ENCODE measurements at regions not wholly inside any gene's neighbourhood (a gene's known extent, or its start where the extent isn't known, plus 50 kb on each side); places are given as distances from the start of the nearest gene placed in this dataset.

DNA sequence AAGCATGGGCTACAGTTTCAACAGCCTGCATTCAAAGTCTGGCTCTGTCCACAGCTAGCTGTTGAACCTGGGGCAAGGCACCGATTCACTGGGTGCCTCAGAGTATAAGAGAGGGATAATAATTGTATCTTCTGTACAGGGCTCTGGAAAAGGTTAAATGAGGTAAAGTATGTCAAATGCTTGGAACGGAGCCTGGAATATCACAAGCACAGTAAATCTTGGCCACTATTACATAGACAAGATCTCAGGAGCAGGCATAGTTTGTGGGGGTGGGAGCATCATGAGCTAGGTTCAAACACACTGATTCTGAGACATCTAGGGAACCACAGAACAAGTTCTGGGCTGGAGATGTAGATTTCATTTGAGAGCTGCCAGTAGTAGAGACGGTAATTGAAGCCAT, 203.7 kb upstream of the NUDT4 start:
- TF ChIP-seq, protein P1, sequence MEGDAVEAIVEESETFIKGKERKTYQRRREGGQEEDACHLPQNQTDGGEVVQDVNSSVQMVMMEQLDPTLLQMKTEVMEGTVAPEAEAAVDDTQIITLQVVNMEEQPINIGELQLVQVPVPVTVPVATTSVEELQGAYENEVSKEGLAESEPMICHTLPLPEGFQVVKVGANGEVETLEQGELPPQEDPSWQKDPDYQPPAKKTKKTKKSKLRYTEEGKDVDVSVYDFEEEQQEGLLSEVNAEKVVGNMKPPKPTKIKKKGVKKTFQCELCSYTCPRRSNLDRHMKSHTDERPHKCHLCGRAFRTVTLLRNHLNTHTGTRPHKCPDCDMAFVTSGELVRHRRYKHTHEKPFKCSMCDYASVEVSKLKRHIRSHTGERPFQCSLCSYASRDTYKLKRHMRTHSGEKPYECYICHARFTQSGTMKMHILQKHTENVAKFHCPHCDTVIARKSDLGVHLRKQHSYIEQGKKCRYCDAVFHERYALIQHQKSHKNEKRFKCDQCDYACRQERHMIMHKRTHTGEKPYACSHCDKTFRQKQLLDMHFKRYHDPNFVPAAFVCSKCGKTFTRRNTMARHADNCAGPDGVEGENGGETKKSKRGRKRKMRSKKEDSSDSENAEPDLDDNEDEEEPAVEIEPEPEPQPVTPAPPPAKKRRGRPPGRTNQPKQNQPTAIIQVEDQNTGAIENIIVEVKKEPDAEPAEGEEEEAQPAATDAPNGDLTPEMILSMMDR (IDR thresholded peaks at IDR 0.05) = no peak
- DNase-seq = peak; percentile 68
- no peaks in the 10 kb centered on the region for H3K9me3 Mint-ChIP-seq
- no peak overlapping the region for H3K27ac Mint-ChIP-seq
- H3K4me1 Mint-ChIP-seq (ENCODE audit: low read depth) = peaks cover 37% of the 10 kb centered on the region
- H3K4me3 Mint-ChIP-seq = no peak overlapping the region
- no peaks in the 10 kb centered on the region for H3K27me3 Mint-ChIP-seq (ENCODE audit: insufficient read depth)
- H3K36me3 Mint-ChIP-seq (ENCODE audit: low read depth) = no peaks in the 10 kb centered on the region

DNA sequence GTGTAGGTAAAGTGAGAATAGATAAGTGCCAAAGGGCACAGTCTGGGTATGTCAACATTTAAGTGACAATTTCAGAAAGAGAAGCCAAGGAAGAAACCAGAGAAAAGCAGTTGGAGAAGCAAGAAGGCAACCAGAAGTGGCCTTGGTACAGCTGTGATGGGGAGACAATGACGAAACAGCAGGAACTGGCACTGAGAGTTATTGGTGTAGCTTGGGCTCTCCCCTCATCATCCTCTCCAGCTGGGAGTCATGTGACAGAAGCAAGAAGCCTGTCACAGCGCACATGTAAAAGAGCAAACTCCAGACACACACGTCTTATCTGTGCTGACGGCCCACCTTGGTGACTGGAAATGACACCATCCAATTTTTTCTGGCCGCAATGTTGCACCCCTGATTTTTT, 203.3 kb upstream of the NUDT4 start:
- Mint-ChIP-seq H3K36me3 (ENCODE audit: low read depth) (no peaks in the 10 kb centered on the region), H3K27me3 (ENCODE audit: insufficient read depth) (no peaks in the 10 kb centered on the region; the same call in 1 of the 2 replicates), H3K4me1 (ENCODE audit: low read depth) (peaks cover 37% of the 10 kb centered on the region), H3K9me3 (no peaks in the 10 kb centered on the region), H3K27ac (no peak overlapping the region), H3K4me3 (no peak overlapping the region)
- DNase-seq = no peak
- TF ChIP-seq, protein P1 (IDR thresholded peaks at IDR 0.05) = no peak

DNA sequence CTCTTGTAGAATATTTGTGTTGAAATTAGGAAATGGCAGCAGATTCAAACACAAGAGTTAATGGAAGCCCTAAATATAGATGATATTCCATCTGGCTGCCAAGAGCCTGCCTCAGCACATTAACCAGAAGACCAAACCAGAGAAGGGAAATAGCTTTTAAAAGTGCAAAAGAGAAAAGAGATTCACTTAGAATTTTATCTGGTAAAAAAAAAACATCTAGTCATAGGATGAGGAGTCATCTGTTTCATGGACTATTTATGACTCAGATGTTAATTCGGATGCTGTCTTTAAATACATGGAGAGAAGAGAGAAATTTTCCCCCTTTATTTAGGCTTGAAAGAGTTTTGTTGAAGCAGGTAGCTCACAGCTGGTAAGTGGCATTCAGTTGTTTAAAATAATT, 201.6 kb upstream of the NUDT4 start:
- Mint-ChIP-seq H3K27me3 (ENCODE audit: insufficient read depth) (no peaks in the 10 kb centered on the region; the same call in 1 of the 2 replicates), H3K4me1 (ENCODE audit: low read depth) (peaks cover 40% of the 10 kb centered on the region), H3K36me3 (ENCODE audit: low read depth) (no peaks in the 10 kb centered on the region), H3K4me3 (no peak overlapping the region), H3K27ac (peak overlapping the region; percentile 76), H3K9me3 (no peaks in the 10 kb centered on the region)
- DNase-seq = peak; percentile 57
- TF ChIP-seq, protein P1 (IDR thresholded peaks at IDR 0.05) = no peak

DNA sequence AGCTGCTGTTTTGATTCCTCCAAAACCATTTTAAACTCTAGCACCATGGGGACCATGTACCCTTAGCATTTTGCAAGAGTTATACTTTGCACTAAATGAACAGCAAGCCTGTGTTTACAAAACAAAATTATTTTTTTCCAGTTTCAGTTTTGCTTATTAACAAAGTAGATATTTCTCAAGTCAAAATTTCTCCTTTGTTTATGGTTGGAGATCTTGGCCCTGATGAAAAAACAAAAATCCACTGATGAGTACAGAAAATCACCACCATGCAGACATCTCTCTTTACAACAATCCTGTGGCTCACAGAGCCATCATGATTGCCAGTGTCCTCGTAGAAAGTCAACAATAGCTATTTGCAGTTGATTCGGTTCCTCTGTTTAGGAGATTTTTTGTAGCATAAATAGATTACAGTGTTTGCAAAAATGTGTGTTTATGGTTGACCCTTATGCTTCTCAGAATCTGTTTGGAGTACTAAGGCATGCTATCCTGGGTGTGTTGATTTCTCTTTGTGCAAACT, 201.1 kb upstream of the NUDT4 start:
- Mint-ChIP-seq H3K9me3 (no peaks in the 10 kb centered on the region), H3K27me3 (ENCODE audit: insufficient read depth) (no peaks in the 10 kb centered on the region; the same call in 1 of the 2 replicates), H3K4me3 (peak overlapping the region; percentile 1; the same call in 1 of the 2 replicates), H3K36me3 (ENCODE audit: low read depth) (no peaks in the 10 kb centered on the region), H3K4me1 (ENCODE audit: low read depth) (peaks cover 45% of the 10 kb centered on the region), H3K27ac (peak overlapping the region; percentile 76)
- DNase-seq = no peak
- TF ChIP-seq, protein P1 (IDR thresholded peaks at IDR 0.05) = no peak

DNA sequence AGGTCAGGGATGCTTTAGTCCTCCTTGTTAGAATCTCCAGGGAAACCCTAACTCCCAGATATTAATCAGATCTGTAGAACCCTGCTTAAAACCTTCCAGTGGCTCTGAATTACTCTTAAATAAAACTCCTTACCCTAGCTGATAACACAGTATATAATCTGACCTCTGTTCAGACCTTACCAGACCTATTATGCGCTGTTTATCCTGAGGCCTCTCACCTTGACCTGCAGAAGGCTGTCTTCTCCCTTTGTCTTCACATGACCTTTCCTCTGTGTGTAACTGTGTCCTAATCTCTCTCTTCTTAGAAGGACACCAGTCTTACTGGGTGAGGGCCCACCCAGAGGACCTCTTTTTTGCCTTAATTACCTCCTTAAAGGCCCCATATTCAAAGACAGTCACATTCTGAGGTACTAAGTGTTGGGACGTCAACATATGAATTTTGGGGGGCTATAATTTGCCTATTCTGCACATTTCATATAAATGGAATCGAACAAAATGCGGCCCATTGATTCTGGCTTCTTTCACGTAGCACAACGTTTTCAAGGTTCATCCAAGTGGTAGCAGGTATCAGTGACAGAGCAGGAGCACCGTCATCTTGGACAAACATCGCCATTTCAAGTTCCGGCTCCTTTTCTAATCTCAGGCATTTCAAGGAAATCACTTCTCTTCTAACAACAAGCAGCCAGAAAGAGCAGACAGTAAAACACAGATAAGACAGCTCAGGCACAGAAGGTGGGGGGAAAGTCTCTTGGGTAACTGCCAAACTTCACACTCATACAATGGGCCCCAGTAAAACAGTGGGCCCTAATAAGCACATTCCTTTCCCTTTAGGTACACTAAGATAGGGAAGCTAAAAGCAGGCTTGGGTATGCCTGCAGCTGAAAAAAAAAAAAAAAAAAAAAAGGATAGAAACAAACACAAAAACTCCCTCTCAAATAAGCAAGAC, 200.2 kb upstream of the NUDT4 start:
- Mint-ChIP-seq H3K36me3 (ENCODE audit: low read depth) (no peaks in the 10 kb centered on the region), H3K9me3 (no peaks in the 10 kb centered on the region), H3K4me1 (ENCODE audit: low read depth) (peaks cover 48% of the 10 kb centered on the region), H3K27ac (no peak overlapping the region), H3K27me3 (ENCODE audit: insufficient read depth) (no peaks in the 10 kb centered on the region; the same call in 1 of the 2 replicates), H3K4me3 (no peak overlapping the region)
- no peak for DNase-seq
- TF ChIP-seq, protein P1 (IDR thresholded peaks at IDR 0.05) = no peak
